Hepatocyte (in vitro differentiated cells): ENCODE measurements at regions not wholly inside any gene's neighbourhood (a gene's known extent, or its start where the extent isn't known, plus 50 kb on each side); places are given as distances from the start of the nearest gene placed in this dataset.

Source experiments
- DNase-seq: peaks from one replicate; pipeline ENCODE4 v3.0.0-alpha.2; 2016; ENCODE audit warnings: low spot score
- H2AFZ ChIP-seq: fragments of 200-600 bp; sonication (generic); 2 replicates; pipeline ENCODE4 v1.6.0; 2016; ENCODE audit warnings: antibody characterized with exemption, mild to moderate bottlenecking
- H3K27ac ChIP-seq: fragments of 200-600 bp; sonication (generic); 2 replicates; pipeline ENCODE4 v1.5.1; 2016; ENCODE audit warnings: mild to moderate bottlenecking
- H3K27me3 ChIP-seq: fragments of 200-600 bp; sonication (generic); 2 replicates; pipeline ENCODE4 v1.6.1; 2016
- H3K36me3 ChIP-seq: fragments of 200-600 bp; sonication (generic); replicated peaks from 2 replicates; pipeline ENCODE4 v1.5.1; 2016; ENCODE audit warnings: low read depth; ENCODE audit not compliant: insufficient read depth
- H3K4me1 ChIP-seq: fragments of 200-600 bp; sonication (generic); 2 replicates; pipeline ENCODE4 v1.5.1; 2016; ENCODE audit warnings: mild to moderate bottlenecking, moderate library complexity; ENCODE audit not compliant: insufficient read depth
- H3K4me2 ChIP-seq: fragments of 200-600 bp; sonication (generic); 2 replicates; pipeline ENCODE4 v1.6.0; 2016
- H3K4me3 ChIP-seq: fragments of 200-600 bp; sonication (generic); 2 replicates; pipeline ENCODE4 v1.5.1; 2016; ENCODE audit warnings: mild to moderate bottlenecking
- H3K79me2 ChIP-seq: fragments of 200-600 bp; sonication (generic); 2 replicates; pipeline ENCODE4 v1.6.0; 2017; ENCODE audit warnings: mild to moderate bottlenecking
- H3K9me2 ChIP-seq: fragments of 200-600 bp; sonication (generic); replicated peaks from 2 replicates; pipeline ENCODE4 v1.6.0; 2017; ENCODE audit warnings: mild to moderate bottlenecking; ENCODE audit not compliant: insufficient read depth
- H3K9me3 ChIP-seq: fragments of 200-600 bp; sonication (generic); 2 replicates; pipeline ENCODE4 v1.5.1; 2016; ENCODE audit warnings: low read depth, mild to moderate bottlenecking
- H4K20me1 ChIP-seq: fragments of 200-600 bp; sonication (generic); 2 replicates; pipeline ENCODE4 v1.6.0; 2016; ENCODE audit warnings: mild to moderate bottlenecking; ENCODE audit not compliant: insufficient read depth, poor library complexity, severe bottlenecking
- CTCF ChIP-seq: fragments of 200-600 bp; sonication (generic); IDR thresholded peaks from 2 replicates; pipeline ENCODE4 v1.5.1; 2016; ENCODE audit warnings: antibody characterized with exemption, mild to moderate bottlenecking; ENCODE audit not compliant: poor library complexity
- EZH2 ChIP-seq: fragments of 200-600 bp; sonication (generic); IDR thresholded peaks from 2 replicates; pipeline ENCODE4 v1.6.1; 2016; ENCODE audit warnings: antibody characterized with exemption, mild to moderate bottlenecking, borderline replicate concordance
- EZH2phosphoT487 ChIP-seq: fragments of 200-600 bp; sonication (generic); IDR thresholded peaks from one replicate; pipeline ENCODE4 v1.6.1; 2018; ENCODE audit warnings: antibody characterized with exemption, mild to moderate bottlenecking, low read depth, moderate library complexity; ENCODE audit not compliant: unreplicated experiment, severe bottlenecking
- WGBS: methylation state at CpG from one replicate; pipeline ENCODE4 v1.1.6; 2016; ENCODE audit warnings: low lambda C conversion rate; ENCODE audit errors: missing lambda C conversion rate; 5-methylcytosine and 5-hydroxymethylcytosine counted together

GRCh38 chr7:106545275-106545674 lies 115.7 kb downstream of the CCDC71L start:
- Histone ChIP-seq H3K79me2 (no peaks in the 10 kb centered on the region), H3K36me3 (no peaks in the 10 kb centered on the region), H3K4me2 (no peak overlapping the region), H3K27me3 (no peaks in the 10 kb centered on the region), H2AFZ (no peak overlapping the region), H3K27ac (no peak overlapping the region), H3K4me1 (no peaks in the 10 kb centered on the region), H3K4me3 (no peak overlapping the region), H4K20me1 (no peaks in the 10 kb centered on the region), H3K9me2 (no peaks in the 10 kb centered on the region), H3K9me3 (no peaks in the 10 kb centered on the region)
- DNase-seq = no peak
- TF ChIP-seq EZH2phosphoT487 (no peak), EZH2 (no peak), CTCF (no peak)
- 76% methylated on average over 3 of the region's 3 CpGs for WGBS

- no peaks in the 10 kb centered on the region for H3K4me1 ChIP-seq
- 79% methylated on average over 3 of the region's 3 CpGs for WGBS
- H3K9me2 ChIP-seq = no peaks in the 10 kb centered on the region
- DNase-seq = no peak
- H4K20me1 ChIP-seq = no peaks in the 10 kb centered on the region
- H3K27ac ChIP-seq = peak overlapping the region; percentile 39
- H3K4me2 ChIP-seq = no peak overlapping the region
- no peak for TF ChIP-seq EZH2
- TF ChIP-seq CTCF = no peak
- no peak for TF ChIP-seq EZH2phosphoT487
- H2AFZ ChIP-seq = peak overlapping the region; percentile 37
- no peaks in the 10 kb centered on the region for H3K79me2 ChIP-seq
- H3K4me3 ChIP-seq = no peak overlapping the region
- H3K36me3 ChIP-seq = no peaks in the 10 kb centered on the region
- no peaks in the 10 kb centered on the region for H3K9me3 ChIP-seq
- no peaks in the 10 kb centered on the region for H3K27me3 ChIP-seq
Measured at GRCh38 chr7:106543221-106543757, 117.7 kb downstream of the CCDC71L start.

GRCh38 chr7:106542550-106543220 lies 118.3 kb downstream of the CCDC71L start:
- H3K9me3 ChIP-seq = no peaks in the 10 kb centered on the region
- WGBS = 20% methylated on average over 2 of the region's 2 CpGs

More at GRCh38 chr7:106542550-106543220, 118.3 kb downstream of the CCDC71L start:
- no peaks in the 10 kb centered on the region for H3K27me3 ChIP-seq
- no peaks in the 10 kb centered on the region for H3K9me2 ChIP-seq
- no peaks in the 10 kb centered on the region for H3K36me3 ChIP-seq
- peak; percentile 83 for DNase-seq
- no peaks in the 10 kb centered on the region for H4K20me1 ChIP-seq
- peak overlapping the region; percentile 39 for H3K27ac ChIP-seq
- peak overlapping the region; percentile 20 for H3K4me2 ChIP-seq
- peak overlapping the region; percentile 37 for H2AFZ ChIP-seq
- H3K79me2 ChIP-seq = no peaks in the 10 kb centered on the region
- H3K4me1 ChIP-seq = no peaks in the 10 kb centered on the region
- H3K4me3 ChIP-seq = no peak overlapping the region
- TF ChIP-seq EZH2 = no peak
- TF ChIP-seq EZH2phosphoT487 = no peak
- TF ChIP-seq CTCF = peak; percentile 77
